Amniotic stem cell (primary cell): ENCODE measurements at regions not wholly inside any gene's neighbourhood (a gene's known extent, or its start where the extent isn't known, plus 50 kb on each side); places are given as distances from the start of the nearest gene placed in this dataset.

Experiments used
- DNase-seq: peaks from one replicate; lab custom pipeline; 2025; lab: John Stamatoyannopoulos, UW

DNA sequence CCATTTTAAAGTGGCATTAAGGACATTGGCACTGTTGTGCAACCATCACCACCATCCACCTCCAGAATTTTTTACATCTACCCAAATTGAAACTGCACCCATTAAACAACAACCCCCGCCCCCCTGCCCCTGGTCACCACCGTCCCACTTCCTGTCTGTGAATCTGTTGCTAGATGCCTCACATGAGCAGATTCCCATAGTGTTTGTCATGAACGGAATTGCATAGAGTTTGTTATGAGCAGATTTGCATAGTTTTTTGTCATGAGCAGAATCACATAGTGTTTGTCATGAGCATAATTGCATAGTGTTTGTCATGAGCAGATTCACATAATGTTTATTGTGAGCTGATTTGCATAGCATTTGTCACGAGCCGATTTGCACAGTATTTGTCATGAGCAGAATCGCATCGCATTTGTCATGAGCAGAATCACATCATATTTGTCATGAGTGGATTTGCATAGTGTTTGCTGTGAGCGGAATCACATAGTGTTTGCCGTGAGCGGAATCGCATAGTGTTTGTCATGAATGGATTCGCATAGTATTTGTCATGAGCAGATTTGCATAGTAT lies 54.0 kb upstream of the GTF3A start:
- no peak for DNase-seq

- no peak for DNase-seq
Measured at GRCh38 chr13:27371932-27372331, 52.5 kb upstream of the GTF3A start.

GRCh38 chr13:27372896-27373295 lies 51.5 kb upstream of the GTF3A start:
- DNase-seq = no peak

DNA sequence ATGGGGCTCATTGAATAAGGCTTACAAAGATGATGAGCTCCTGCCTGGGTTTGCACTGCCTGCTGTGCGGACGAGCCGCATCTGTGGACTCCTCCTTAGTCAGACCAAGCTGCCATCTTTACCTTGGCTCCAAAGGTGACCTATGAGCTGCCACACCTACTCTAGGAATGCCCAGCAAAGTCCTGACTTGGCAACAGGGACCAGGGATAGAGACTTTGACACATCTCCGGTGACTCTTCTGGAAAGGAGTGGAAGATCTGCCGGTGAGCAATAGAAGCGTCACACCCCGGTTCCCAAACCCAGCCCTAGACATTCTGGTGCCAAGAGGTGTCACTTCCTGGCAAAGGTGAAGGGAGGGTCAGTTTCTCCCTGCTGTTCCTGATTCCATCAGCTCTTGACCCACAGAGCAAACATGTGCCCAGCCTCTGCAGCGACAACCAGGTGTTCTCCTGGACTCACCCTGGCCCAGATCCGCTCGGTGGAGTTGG lies 50.2 kb upstream of the GTF3A start:
- DNase-seq = no peak
